ENCODE measurements at regions not wholly inside any gene's neighbourhood (a gene's known extent, or its start where the extent isn't known, plus 50 kb on each side); places are given as distances from the start of the nearest gene placed in this dataset.
"Not testable (repeated sequence)": the region's sequence is repeated elsewhere in the genome, so short reads cannot be mapped to it uniquely, and the experiment has no call there.

DNA sequence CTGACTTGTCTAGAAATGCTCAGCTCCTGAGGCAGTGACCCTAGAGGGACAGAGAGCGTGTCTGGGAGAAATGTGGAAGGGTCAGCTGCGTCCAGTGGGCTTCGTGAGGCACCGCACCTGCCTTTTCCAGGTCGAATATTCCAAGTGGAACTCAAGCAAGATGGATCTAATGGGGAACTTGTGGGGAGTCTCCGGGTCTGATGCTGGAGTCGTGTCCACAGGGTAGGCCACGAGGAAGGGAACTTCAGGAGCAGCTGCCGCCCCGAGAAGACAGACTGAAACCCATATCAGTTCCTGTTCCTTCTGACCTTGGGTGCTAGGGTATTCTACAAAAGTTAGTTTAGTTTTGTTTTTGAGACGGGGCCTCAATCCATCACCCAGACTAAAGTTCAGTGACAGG lies 67.5 kb downstream of the TNFAIP2 start:
- H3K27me3 ChIP-seq: peaks cover 0 to 13% (median 8%) of the 10 kb centered on the region in 4 donors
- H3K27ac ChIP-seq: no peak overlapping the region
- no peaks in the 10 kb centered on the region for H3K36me3 ChIP-seq
- TF ChIP-seq EP300 (IDR thresholded peaks at IDR 0.05) (no peak), POLR2AphosphoS5 (IDR thresholded peaks at IDR 0.05) (no peak), POLR2A (IDR thresholded peaks at IDR 0.05) (no peak)
- TF ChIP-seq, protein P1, sequence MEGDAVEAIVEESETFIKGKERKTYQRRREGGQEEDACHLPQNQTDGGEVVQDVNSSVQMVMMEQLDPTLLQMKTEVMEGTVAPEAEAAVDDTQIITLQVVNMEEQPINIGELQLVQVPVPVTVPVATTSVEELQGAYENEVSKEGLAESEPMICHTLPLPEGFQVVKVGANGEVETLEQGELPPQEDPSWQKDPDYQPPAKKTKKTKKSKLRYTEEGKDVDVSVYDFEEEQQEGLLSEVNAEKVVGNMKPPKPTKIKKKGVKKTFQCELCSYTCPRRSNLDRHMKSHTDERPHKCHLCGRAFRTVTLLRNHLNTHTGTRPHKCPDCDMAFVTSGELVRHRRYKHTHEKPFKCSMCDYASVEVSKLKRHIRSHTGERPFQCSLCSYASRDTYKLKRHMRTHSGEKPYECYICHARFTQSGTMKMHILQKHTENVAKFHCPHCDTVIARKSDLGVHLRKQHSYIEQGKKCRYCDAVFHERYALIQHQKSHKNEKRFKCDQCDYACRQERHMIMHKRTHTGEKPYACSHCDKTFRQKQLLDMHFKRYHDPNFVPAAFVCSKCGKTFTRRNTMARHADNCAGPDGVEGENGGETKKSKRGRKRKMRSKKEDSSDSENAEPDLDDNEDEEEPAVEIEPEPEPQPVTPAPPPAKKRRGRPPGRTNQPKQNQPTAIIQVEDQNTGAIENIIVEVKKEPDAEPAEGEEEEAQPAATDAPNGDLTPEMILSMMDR (IDR thresholded peaks at IDR 0.05): no peak
- H3K4me1 ChIP-seq: peaks cover 9 to 17% (median 13%) of the 10 kb centered on the region in 4 donors
- H3K9me3 ChIP-seq: no peaks in the 10 kb centered on the region
- no peak overlapping the region for H3K4me3 ChIP-seq
- ATAC-seq (ENCODE audit: low FRiP score in 2 of 2) (no peak), DNase-seq (no peak)
- 86 to 90% methylated on average over 11 of the region's 11 CpGs for WGBS, 2 donors

DNA sequence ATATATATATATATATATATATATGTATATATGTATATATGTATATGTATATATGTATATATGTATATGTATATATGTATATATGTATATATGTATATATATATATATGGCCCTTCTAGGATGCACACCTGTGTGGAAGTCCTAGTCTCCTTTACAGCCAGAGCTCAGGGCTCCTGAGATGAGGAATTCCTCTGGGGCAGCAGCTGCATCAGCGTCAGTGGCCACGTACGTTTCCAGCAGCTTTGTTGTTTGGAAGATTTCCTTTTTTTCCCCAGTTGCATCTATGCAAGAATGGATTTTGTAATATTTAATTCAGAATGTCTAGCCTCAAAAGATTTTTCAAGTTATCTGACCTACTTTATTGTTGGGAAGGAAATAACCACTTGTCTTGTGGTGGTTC lies 68.6 kb downstream of the TNFAIP2 start:
- peaks cover 9 to 17% (median 13%) of the 10 kb centered on the region in 4 donors for H3K4me1 ChIP-seq
- TF ChIP-seq, protein P1 (IDR thresholded peaks at IDR 0.05): no peak
- no peak for TF ChIP-seq POLR2A (IDR thresholded peaks at IDR 0.05)
- no peak for TF ChIP-seq POLR2AphosphoS5 (IDR thresholded peaks at IDR 0.05)
- no peak for TF ChIP-seq EP300 (IDR thresholded peaks at IDR 0.05)
- peak overlapping the region in 1 of 4 donors; percentile 2 for H3K27ac ChIP-seq
- peaks cover 0 to 13% (median 8%) of the 10 kb centered on the region in 4 donors for H3K27me3 ChIP-seq
- ATAC-seq (ENCODE audit: low FRiP score in 2 of 2) (peak in 1 of 2 donors; percentile 5), DNase-seq (no peak)
- WGBS, 2 donors: 69 to 72% methylated on average over 3 of the region's 3 CpGs
- no peaks in the 10 kb centered on the region for H3K36me3 ChIP-seq
- no peaks in the 10 kb centered on the region for H3K9me3 ChIP-seq
- no peak overlapping the region for H3K4me3 ChIP-seq

DNA sequence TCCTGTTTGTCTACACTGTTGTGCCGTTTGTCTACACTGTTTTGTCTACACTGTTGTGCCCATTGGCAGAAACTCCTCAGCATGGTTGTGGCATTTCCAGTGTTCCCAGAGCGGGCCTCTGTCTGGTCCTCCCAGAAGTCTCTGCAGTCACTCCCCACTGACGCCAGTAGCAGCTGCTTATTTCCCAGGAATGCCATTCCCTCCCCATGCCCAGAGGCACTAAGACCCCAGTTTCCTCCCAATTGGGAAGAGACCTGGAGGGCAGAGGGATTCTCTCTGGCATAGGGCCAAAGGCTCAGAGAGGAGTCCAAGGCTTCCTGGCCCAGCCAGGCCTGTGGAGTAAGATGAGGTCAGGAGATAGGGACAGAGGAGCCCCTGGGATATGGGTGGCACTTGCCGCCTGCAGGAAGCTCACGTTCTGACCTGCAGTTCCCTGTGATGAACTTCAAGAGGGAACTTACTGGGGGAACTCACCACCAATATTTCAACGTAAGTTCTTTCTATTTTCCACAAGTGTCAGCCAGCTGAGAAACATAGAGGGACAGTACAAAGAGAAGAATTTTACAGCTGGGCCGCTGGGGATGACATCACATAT lies 69.1 kb downstream of the TNFAIP2 start:
- DNase-seq (no peak), ATAC-seq (ENCODE audit: low FRiP score in 2 of 2) (peak in 1 of 2 donors; percentile 8)
- peaks cover 0 to 13% (median 8%) of the 10 kb centered on the region in 4 donors for H3K27me3 ChIP-seq
- H3K9me3 ChIP-seq: no peaks in the 10 kb centered on the region
- 68 to 72% methylated on average over 6 to 7 of the region's 7 CpGs for WGBS, 2 donors
- H3K27ac ChIP-seq: peak overlapping the region in 1 of 4 donors; percentile 2
- no peak overlapping the region for H3K4me3 ChIP-seq
- H3K4me1 ChIP-seq: peaks cover 9 to 17% (median 13%) of the 10 kb centered on the region in 4 donors
- TF ChIP-seq, protein P1 (IDR thresholded peaks at IDR 0.05): no peak
- TF ChIP-seq EP300 (IDR thresholded peaks at IDR 0.05) (no peak), POLR2AphosphoS5 (IDR thresholded peaks at IDR 0.05) (no peak), POLR2A (IDR thresholded peaks at IDR 0.05) (no peak)
- no peaks in the 10 kb centered on the region for H3K36me3 ChIP-seq

DNA sequence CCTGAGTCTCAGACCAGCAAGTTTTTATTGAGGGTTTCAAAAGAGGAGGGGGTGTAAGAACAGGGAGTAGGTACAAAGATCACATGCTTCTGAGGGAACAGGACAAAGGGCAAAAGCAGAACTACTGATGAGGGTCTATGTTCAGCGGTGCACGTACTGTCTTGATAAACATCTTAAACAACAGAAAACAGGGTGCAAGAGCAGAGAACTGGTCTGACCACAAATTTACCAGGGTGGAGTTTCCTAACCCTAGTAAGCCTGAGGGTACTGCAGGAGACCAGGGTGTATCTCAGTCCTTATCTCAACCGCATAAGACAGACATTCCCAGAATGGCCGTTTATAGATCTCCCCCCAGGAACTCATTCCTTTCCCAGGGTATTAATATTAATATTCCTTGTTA lies 69.6 kb downstream of the TNFAIP2 start:
- H3K27ac ChIP-seq; H3K4me3 ChIP-seq; H3K9me3 ChIP-seq; DNase-seq; ATAC-seq (ENCODE audit: low FRiP score in 2 of 2); H3K36me3 ChIP-seq: not testable (repeated sequence)
- H3K27me3 ChIP-seq: peaks cover 0 to 12% (median 8%) of the 10 kb centered on the region in 4 donors
- H3K4me1 ChIP-seq: peaks cover 9 to 17% (median 13%) of the 10 kb centered on the region in 4 donors
- 76 to 81% methylated on average over 4 of the region's 4 CpGs for WGBS, 2 donors

DNA sequence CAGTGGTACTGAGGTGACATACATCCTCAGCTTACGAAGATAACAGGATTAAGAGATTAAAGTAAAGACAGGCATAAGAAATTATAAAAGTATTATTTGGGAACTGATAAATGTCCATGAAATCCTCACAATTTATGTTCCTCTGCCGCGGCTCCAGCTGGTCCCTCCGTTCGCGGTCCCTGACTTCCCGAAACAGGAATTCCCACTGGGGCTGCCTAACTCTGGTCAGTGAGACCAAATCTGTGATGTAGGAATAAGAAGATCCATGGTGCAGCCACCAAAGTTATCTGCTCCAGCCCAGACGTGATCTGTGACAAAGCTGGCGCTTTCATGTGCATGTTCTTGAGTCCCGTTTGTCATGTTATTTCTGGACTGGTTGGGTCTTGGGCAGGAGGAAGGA lies 70.2 kb downstream of the TNFAIP2 start:
- H3K9me3 ChIP-seq; H3K27me3 ChIP-seq; DNase-seq; H3K36me3 ChIP-seq; H3K4me3 ChIP-seq; ATAC-seq (ENCODE audit: low FRiP score in 2 of 2); H3K27ac ChIP-seq: not testable (repeated sequence)
- WGBS, 2 donors: 93 to 94% methylated on average over 10 of the region's 10 CpGs
- peaks cover 8 to 17% (median 12%) of the 10 kb centered on the region in 4 donors for H3K4me1 ChIP-seq
